ENCODE measurements at regions not wholly inside any gene's neighbourhood (a gene's known extent, or its start where the extent isn't known, plus 50 kb on each side); places are given as distances from the start of the nearest gene placed in this dataset.

DNA sequence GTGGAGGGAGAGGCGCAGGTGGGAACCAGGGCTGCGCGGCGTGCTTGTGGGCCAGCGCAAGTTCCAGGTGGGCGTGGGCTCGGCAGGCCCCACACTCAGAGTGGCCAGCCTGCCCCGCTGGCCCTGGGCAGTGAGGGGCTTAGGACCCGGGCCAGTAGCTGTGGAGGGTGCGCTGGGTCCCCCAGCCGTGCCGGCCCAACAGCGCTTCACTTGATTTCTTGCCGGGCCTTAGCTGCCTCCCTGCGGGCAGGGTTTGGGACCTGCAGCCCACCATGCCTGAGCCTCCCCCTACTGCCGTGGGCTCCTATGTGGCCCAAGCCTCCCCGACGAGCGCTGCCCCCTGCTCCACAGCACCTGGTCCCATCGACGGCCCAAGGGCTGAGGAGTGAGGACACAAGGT lies 1636.9 kb upstream of the SLC39A10 start:
- TF ChIP-seq POLR2AphosphoS5 (IDR thresholded peaks at IDR 0.05) (no peak), POLR2A (IDR thresholded peaks at IDR 0.05) (no peak)
- TF ChIP-seq, protein P1, sequence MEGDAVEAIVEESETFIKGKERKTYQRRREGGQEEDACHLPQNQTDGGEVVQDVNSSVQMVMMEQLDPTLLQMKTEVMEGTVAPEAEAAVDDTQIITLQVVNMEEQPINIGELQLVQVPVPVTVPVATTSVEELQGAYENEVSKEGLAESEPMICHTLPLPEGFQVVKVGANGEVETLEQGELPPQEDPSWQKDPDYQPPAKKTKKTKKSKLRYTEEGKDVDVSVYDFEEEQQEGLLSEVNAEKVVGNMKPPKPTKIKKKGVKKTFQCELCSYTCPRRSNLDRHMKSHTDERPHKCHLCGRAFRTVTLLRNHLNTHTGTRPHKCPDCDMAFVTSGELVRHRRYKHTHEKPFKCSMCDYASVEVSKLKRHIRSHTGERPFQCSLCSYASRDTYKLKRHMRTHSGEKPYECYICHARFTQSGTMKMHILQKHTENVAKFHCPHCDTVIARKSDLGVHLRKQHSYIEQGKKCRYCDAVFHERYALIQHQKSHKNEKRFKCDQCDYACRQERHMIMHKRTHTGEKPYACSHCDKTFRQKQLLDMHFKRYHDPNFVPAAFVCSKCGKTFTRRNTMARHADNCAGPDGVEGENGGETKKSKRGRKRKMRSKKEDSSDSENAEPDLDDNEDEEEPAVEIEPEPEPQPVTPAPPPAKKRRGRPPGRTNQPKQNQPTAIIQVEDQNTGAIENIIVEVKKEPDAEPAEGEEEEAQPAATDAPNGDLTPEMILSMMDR (IDR thresholded peaks at IDR 0.05 in 8 of 11, conservative IDR thresholded peaks at IDR 0.05 in 3 of 11) = no peak
- DNase-seq = no peak
- H3K27ac ChIP-seq = no peak overlapping the region
- H3K27me3 ChIP-seq (replicated peaks in 1 of 7) = no peaks in the 10 kb centered on the region
- peaks cover 0 to 38% (median 7%) of the 10 kb centered on the region in 8 donors for H3K9me3 ChIP-seq
- WGBS, 5 donors = 92 to 97% (median 95%) methylated on average over 5 to 21 of the region's 21 CpGs
- intact Hi-C loops (cut with DNase I; ENCODE audit: low total_unique reads) = no loop called here
- H3K4me3 ChIP-seq = no peak overlapping the region
- H3K36me3 ChIP-seq = no peaks in the 10 kb centered on the region
- H3K4me1 ChIP-seq = no peaks in the 10 kb centered on the region

DNA sequence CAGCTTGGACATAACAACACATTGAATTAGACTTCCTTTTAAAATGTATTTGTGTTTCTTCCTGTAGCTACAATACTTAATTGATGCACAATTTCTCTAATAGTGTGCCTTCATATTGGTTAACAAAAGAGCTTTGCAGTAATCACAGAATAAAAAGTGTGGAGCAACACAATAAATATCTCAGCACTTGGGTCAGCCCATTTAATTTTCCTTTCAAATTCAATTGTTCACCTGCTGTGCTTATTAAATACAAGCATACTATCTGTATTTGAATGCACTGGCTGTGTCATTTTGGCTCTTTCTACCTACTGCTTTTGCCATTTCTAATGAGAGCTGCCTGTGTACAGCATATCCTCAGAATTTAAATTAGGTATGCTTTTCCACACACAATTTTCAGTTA lies 1641.3 kb upstream of the SLC39A10 start:
- Histone ChIP-seq H3K9me3 (peaks cover 0 to 20% (median 2%) of the 10 kb centered on the region in 8 donors), H3K4me3 (no peak overlapping the region), H3K4me1 (no peaks in the 10 kb centered on the region), H3K27ac (no peak overlapping the region), H3K36me3 (no peaks in the 10 kb centered on the region), H3K27me3 (replicated peaks in 1 of 7) (no peaks in the 10 kb centered on the region)
- intact Hi-C loops (cut with DNase I; ENCODE audit: low total_unique reads) = no loop called here
- DNase-seq = no peak
- TF ChIP-seq, protein P1 (IDR thresholded peaks at IDR 0.05 in 8 of 11, conservative IDR thresholded peaks at IDR 0.05 in 3 of 11) = no peak
- TF ChIP-seq POLR2A (IDR thresholded peaks at IDR 0.05) (no peak), POLR2AphosphoS5 (IDR thresholded peaks at IDR 0.05) (no peak)

DNA sequence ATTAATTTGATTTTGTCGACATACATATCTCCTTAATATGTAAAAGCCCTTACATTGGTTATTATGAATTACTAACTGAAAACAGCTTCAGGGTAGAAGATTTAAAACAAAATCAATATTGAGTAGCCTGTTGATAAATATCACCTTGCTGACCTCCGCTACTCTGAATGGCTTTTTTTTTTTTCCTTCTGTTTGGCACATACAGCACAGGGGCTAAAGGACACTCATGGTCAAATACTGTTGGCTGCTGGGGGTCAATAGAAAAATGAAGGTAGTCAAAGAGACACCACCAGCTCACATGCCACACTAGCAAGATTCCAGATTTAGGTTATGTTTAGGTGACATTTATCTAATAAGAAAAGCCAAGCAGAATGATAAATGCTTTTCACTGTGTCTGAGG lies 1642.4 kb upstream of the SLC39A10 start:
- no peaks in the 10 kb centered on the region for H3K27me3 ChIP-seq (replicated peaks in 1 of 7)
- 78 to 98% (median 93%) methylated on average over 2 of the region's 2 CpGs for WGBS, 5 donors

DNA sequence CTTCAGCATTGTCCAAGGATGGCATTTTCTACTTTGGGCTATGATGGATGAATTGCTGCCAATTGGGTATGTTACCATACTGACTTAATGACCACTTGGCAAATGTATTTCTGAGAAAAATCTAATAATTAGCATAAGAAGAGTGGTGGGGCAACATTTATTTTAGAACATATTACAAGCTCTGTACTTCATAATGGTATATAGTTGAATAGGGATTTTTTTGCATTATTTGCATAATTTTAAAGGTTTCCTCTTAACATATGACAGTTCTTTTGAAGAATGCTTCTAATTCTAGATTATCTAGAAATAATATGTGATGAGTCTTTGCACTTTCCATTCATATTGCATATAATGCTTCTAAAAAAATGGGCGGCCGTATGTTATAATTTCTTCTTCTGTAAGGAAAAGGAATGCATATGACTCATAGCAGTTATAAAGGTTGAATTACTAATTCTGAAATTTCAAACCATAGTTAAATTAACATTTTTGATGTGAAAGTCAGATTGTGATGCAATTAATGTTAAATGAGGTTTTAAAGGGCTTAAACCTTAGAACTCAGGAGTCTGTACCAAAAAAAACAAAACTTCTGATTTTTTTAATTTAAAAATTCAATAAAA lies 1652.3 kb upstream of the SLC39A10 start:
- no peaks in the 10 kb centered on the region for H3K36me3 ChIP-seq
- H3K9me3 ChIP-seq = peaks cover 0 to 29% (median 23%) of the 10 kb centered on the region in 8 donors
- 84 to 94% (median 90%) methylated on average over 2 of the region's 2 CpGs for WGBS, 5 donors
- no peaks in the 10 kb centered on the region for H3K27me3 ChIP-seq (replicated peaks in 1 of 7)
- H3K4me1 ChIP-seq = no peaks in the 10 kb centered on the region
- no peak for DNase-seq
- H3K4me3 ChIP-seq = no peak overlapping the region
- no peak for TF ChIP-seq POLR2A (IDR thresholded peaks at IDR 0.05)
- no peak for TF ChIP-seq POLR2AphosphoS5 (IDR thresholded peaks at IDR 0.05)
- TF ChIP-seq, protein P1 (IDR thresholded peaks at IDR 0.05 in 8 of 11, conservative IDR thresholded peaks at IDR 0.05 in 3 of 11) = no peak
- no peak overlapping the region for H3K27ac ChIP-seq
- intact Hi-C loops (cut with DNase I; ENCODE audit: low total_unique reads) = no loop called here

More for the DNA sequence above, 1642.4 kb upstream of the SLC39A10 start:
- no peak for DNase-seq
- peaks cover 0 to 15% (median 6%) of the 10 kb centered on the region in 8 donors for H3K9me3 ChIP-seq
- TF ChIP-seq, protein P1 (IDR thresholded peaks at IDR 0.05 in 8 of 11, conservative IDR thresholded peaks at IDR 0.05 in 3 of 11) = no peak
- TF ChIP-seq POLR2A (IDR thresholded peaks at IDR 0.05) = no peak
- TF ChIP-seq POLR2AphosphoS5 (IDR thresholded peaks at IDR 0.05) = no peak
- no peak overlapping the region for H3K27ac ChIP-seq
- no peaks in the 10 kb centered on the region for H3K36me3 ChIP-seq
- no peaks in the 10 kb centered on the region for H3K4me1 ChIP-seq
- intact Hi-C loops (cut with DNase I; ENCODE audit: low total_unique reads) = no loop called here
- H3K4me3 ChIP-seq = no peak overlapping the region

Data from spleen (tissue), 11 donors.